Hypothalamus (tissue), 51 donors: ENCODE measurements at regions not wholly inside any gene's neighbourhood (a gene's known extent, or its start where the extent isn't known, plus 50 kb on each side); places are given as distances from the start of the nearest gene placed in this dataset.
"Not testable (repeated sequence)": the region's sequence is repeated elsewhere in the genome, so short reads cannot be mapped to it uniquely, and the experiment has no call there.

Source experiments
- DNase-seq, 51 donors: peaks; one replicate each; lab custom pipeline; 2025; lab: John Stamatoyannopoulos, UW

DNA sequence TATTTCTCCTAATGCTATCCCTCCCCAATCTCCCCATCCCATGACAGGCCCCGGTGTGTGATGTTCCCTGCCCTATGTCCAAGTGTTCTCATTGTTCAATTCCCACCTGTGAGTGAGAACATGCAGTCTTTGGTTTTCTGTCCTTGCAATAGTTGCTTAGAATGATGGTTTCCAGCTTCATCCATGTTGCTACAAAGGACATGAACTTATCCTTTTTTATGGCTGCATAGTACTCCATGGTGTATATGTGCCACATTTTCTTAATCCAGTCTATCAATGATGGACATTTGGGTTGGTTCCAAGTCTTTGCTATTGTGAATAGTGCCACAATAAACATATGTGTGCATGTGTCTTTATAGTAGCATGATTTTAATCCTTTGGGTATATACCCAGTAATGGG is 51.3 kb upstream of the RIOK2 start:
- DNase-seq, result not testable (repeated sequence)

DNA sequence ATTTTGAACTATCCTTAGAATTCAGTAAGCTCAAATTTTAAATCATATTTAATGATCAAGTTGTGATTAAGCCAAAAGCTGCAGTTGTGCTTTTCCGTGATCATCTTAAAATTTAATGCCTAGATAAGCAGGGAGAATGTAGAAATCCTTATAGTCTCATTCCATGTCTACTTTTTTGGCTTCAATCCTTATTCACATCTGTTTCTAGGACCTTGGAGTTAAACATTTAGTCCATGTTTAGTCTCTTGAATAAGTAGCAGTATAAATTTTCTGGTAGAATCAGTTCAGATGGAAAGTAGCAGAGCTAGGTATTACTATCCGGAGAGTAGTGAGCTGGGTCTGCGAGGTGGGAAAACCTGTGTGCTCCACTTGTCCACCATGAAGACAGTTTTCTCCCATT is 59.3 kb upstream of the RIOK2 start:
- DNase-seq, result no peak

DNA sequence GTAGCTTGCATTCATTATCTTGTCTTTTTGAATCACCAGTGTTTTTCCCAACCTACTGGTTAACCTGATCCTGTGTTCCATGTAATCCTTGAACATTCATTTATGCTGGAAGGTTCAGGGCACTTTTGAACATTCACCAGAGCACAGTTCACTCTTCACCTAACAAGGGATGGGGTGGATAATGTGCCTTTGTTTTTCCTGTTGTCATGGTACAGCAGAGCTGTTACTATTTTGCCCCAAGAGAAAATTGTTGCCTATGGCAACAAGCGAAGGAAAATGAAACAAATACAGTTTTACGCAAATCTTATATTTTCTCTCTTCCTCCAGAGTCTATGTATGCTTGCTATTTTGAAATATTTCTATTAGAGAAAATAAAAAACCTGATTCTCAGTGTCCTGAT is 60.3 kb upstream of the RIOK2 start:
- peak in 1 of 51 donors; percentile 6 for DNase-seq

DNA sequence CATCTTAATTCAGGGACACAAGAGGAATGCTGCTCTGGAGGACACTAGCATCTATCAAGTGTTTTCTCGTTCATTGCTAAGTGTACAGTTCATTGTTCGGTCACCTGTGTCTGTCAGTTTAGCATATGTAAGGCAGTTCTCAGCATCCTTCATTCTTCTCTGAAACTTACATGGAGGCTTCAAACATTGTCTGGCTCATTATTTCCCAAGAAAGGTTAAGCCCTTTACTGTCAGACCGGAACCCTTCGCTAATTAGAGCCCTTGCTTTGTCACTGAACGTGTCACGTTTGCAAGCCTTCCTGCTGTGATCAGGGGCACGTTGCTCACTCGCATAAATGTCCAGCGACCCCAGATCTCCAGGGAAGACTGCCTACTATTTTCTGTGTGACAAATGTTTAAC is 62.3 kb upstream of the RIOK2 start:
- no peak for DNase-seq

DNA sequence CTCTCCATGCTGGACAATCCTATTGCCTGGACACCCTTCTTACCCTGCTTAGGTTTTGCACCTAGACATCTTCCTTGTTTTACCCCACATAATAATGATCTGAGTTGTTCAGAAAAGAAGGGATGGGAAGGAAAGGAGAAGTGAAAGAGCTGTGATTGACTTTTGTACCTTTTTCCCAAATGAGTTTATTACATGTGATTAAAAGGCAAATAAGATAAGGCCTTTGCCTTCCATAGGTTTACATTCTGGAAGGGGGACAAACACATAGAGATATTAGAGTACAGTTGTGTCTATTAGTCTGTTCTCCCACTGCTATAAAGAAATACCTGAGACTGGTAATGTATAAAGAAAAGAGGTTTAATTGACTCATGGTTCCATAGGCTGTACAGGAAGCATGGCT is 67.1 kb upstream of the RIOK2 start:
- DNase-seq, result no peak

DNA sequence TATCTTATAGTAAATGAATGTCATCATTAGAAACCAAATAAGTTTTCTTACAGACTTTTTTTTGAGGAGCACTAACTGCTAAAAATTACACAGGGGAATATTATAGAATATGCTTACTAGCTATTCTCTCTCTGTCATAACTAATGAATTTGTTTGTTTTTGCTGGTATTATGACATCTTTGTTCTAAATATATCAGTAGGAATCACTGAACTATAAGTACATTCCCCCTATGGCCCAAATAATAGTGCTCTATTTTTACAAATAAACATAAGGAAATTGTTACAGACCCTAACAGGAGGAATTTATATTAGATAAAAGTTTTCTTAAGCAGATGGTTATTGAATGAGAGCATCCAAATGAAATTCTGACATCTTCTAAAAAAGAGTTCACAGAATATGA is 83.0 kb upstream of the RIOK2 start:
- no peak for DNase-seq

DNA sequence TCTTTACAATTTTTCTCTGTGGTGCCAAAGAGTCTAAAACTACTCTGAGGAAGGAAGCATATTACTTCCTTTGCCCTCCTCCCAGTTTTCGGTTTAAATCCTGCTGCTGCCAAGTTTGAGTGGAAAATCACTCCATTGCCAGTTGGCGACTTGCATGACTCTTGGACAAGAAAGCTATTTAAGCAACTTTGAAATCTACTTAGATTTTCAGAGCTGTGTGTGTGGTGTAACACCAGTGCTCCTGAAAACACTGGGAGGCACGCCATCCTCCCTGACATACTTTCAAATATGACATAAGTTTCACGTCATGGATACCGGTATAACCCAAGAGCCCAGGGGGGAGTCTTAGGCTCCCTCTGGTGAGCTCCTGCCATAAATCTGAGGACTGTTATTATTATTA is 83.5 kb upstream of the RIOK2 start:
- DNase-seq, result peak in 20 of 51 donors; percentile 1 to 67 (median 17)

DNA sequence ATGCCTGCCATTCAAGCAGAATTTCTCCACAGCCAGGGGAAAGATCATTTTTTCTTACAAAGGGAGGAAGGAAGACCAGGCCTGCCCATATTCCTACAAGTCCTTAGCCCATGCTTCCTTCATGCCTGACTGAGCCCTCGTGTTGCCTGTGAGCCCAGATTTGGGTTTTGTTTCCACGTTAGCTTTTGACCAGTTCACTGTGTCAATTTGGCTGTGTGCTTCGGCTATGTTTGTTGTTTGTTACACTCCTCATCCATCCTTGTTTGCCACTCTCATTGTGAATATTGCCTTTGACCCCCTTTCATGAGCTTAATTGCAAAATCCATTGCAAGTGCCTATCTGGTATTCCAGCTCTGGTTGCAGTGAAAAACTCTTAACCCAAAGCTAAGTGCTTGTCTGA is 84.7 kb upstream of the RIOK2 start:
- DNase-seq, result peak in 2 of 51 donors; percentile 1 to 2

DNA sequence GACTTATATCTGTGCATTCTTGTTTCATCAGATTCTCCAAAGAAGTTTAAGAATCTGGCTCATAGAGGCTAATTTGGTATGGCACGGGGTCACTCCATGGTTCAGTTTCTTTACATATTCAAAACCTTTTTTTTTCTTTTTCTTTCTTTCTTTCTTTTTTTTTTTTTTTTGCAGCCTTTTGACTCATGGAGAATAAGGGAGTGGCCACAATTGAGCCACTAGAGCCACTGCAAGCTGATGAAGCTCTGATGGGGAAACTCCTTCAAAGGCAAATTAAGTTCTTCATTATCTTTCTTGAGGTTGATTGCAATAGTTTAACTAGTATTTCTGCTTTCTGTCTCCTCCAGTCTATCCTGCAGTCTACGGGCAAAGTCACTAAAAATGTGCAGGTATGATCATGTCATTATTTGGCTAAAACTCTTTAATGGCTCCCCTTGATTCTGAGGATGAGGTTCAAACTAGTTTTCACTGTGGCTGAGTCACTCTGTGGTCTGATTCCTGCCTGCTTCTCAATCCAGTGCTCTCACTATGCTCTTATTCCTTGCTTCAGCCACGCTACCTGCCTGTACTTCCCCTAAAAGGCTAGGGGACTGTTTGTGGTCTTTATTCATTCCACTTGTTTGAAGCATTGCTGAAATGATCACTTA is 93.5 kb upstream of the RIOK2 start:
- DNase-seq, result no peak

DNA sequence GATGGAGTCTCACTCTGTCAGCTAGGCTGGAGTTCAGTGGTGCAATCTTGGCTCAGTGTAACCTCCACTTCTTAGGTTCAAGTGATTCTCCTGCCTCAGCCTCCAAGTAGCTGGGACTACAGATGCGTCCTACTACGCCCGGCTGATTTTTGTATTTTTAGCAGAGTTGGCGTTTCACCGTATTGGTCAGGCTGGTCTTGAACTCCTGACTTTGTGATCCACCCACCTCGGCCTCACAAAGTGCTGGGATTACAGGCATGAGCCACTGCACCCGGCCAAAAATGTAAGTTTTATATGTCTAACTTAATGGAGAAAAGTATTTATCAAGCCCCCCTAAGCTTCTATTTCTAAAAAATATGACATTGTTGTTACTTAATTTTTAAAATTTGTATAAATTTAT is 98.2 kb upstream of the RIOK2 start:
- DNase-seq, result no peak

DNA sequence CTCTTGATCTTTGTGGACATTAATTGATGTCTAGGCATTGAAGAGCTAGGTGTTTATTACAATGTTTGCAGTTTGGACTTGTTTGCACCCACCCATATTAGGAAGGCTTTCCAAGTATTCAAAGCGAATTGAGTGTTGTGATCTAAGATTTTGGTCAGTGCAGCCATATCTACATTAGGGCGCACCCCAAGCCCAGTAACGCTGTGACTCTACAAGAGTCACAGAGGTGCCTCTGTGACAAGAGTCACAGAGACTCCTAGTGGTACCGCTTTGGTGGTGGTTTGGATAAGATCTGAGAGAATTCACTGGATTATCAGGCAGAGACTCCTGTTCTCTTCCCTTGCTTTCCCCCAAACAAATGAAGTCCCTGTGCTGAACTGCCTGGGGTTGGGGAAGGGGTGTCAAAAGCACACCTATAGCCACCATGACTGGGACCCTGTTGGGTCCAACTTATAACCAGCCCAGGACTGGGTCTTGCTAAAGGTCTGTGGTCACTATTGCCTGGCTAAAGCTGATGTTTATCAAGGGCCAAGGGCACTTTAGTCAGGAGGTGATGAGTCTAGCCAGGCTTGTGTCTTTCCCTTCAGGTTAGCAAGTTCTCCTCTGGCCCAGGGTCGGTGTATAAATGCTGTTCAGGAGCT is 114.1 kb upstream of the RIOK2 start:
- peak in 13 of 51 donors; percentile 0 to 15 (median 7) for DNase-seq

DNA sequence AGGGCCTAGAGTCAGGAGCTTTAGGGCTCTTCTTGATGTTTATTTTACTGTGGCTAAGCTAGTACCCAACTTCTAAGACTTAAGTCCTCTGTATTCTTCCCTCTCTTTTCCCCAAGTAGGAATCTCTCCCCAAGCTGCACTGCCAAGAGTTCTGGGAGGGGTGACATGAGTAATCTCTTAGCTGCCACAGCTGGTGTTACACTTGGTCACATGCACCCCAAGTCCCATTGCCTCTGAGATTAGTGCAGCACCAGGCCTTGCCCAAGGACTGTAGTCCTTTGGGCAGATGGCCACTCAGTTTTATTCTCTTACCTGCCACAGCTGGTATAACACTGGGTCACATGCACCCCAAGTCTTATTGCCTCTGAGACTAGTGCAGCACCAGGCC is 114.7 kb upstream of the RIOK2 start:
- no peak for DNase-seq

DNA sequence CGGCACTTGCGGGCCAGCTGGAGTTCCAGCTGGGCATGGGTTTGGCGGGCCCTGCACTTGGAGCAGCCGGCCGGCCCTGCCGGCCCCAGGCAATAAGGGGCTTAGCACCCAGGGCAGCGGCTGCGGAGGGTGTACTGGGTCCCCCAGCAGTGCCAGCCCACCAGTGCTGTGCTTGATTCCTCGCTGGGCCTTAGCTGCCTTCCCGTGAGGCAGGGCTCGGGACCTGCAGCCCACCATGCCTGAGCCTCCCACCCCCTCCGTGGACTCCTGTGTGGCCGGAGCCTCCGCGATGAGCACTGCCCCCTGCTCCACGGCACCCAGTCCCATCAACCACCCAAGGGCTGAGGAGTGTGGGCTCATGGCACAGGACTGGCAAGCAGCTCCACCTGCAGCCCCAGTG is 118.1 kb upstream of the RIOK2 start:
- DNase-seq, result not testable (repeated sequence)

DNA sequence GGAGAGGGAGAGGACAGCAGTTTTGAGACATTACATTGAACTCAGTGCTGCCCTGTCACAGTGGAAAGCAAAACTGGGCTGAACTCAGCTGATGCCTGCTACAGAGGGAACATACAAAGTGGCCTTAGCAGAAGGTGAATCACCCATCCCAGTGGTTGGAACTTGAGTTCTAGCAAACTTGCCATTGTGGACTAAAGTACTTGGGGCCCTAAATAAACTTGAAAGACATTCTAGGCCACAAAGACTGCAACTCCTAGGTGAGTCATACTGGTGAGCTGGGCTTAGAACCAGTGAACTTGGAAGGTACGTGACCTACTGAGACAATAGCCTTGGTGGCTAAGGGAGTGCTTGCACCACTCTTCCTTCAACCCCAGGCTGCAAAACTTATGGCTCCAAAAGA is 155.7 kb upstream of the RIOK2 start:
- no peak for DNase-seq

DNA sequence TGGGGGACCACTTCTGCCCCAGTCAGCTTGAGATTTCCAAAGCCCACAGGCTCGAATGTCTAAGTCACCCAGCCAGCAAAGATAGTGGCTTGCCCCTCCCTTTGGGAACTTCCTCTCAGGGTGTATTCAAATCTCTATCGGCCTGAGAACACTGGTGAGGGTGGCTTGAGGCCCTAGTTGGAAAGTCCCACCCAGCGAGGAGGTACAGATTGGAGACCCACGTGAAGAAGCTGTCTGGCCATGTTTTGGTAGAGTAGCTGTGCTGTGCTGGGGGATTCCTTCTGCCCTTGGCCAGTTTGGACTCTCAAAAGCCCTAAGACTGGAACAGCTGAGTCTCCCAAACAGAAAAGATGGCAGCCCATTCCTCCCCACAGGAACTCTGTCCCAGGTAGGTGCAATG is 172.7 kb upstream of the RIOK2 start:
- no peak for DNase-seq

DNA sequence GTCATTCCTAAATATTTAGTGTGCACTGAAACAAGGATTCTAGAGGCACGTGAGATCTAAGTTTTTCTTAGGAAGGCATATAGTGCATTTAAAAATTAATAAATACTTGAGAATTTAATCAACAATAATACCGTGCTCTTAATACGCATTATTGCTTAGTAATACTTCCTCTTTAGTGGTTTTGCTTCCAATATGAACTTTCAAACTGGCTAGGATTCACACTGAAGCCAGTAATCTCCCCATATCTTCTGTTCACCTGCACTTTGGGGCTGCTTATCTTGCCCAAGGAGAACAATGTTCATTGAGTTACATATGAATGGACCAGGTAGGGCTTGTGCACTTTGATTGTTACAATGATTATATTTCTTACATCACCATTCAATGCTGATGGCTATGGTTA is 180.5 kb upstream of the RIOK2 start:
- no peak for DNase-seq

DNA sequence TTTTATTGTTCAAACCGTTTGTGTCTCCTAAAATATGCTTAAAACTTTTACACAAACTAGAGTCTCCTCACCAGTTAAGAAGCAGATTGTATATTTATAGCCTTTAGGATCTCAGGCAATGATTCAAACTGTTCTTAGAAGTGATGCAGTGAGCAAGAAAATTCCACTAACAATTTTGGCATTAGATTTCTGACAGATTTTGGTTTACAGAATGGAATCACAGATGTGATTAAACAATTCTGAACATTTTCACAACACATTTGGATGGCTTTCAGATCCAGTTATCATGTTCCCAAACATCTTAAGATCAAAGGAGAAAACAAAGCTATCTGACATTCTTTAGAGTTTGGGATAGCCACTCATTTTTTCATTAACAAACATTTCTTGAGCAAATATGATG is 181.7 kb upstream of the RIOK2 start:
- DNase-seq, result no peak

DNA sequence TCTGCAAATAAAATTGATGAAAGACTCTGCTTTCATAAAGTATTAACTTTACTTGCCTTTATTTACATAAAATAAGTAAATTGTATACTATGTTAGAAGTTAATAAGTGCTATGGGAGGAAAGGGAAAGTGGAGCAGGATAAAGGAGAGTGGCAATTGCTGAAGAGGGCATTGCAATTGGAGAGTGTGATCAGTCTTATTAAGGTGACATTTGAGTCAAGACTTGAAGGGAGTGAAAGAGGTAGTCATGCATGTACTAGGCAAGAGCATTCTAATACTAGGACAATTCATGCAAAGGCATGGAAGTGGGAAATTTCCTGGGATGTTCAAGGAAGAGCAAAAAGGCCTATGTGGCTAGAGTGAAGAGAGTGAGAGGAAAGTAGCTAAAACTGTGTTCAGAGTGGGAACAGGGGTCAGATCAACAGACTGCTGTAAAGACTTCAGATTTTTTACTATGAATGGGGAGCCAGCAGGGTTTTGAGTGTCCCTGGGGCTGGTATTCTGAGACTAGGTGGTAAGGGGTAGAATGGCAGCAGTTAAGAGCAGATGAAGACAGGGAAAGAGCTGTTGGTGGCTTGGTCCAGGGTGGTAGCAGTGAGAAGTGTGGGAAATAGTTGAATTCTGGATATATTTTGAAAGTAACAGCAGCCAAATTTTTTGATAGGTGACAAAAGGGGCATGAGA is 182.3 kb upstream of the RIOK2 start:
- DNase-seq, result no peak

DNA sequence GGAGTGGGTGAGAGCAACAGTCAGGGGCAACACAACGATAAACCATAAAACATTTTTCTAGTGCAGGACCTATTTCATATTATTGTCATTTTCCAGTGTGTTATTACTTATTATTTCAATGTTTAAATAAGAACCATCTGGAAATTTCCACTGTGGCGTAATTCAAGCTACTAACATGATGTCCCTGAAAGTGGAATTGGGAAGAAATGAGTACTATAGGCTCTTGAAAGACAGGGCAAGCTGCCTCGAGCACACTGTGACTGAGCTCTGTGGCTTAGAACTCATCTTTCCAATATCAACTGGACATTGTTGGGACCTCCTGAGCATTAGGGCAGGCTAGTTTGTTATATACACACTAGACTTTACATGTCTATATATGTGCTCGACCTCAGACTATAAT is 182.9 kb upstream of the RIOK2 start:
- no peak for DNase-seq

DNA sequence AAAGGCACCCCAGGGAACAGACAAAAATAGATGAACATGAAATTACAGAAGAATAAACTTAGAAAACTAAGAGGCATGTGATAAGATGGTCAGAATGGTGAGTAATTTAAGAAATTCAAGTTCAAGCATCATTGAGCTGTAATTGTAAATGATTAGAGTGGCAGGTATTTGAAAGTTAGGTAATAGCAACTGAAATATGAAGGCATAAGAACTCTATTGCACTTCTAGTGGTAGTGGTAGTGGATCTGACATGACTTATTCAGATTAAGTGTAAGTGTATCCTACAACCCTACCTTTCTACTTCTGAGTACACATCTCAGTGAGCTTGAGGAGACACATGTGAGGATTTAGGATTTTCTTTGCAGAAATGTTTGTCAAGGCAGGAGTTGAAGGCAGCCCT is 192.9 kb upstream of the RIOK2 start:
- DNase-seq, result no peak

DNA sequence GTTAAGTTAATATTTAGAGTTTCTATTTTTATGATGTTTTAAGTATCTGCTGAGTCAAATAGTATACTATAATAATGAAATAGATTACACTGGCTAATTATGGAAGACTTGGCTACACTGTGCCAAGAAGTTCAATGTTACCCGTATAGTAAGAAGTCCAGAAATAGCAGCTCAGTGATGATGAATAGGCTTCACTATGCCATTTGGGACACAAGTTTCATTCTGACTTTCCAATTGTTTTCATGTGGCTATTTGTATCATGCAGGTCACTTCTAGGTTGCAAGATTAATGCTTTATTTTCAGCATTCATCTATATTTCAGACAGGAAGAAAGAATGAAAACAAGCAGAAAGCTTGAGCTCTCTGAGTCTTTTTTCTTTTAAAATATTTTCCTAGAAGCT is 194.5 kb upstream of the RIOK2 start:
- no peak for DNase-seq

DNA sequence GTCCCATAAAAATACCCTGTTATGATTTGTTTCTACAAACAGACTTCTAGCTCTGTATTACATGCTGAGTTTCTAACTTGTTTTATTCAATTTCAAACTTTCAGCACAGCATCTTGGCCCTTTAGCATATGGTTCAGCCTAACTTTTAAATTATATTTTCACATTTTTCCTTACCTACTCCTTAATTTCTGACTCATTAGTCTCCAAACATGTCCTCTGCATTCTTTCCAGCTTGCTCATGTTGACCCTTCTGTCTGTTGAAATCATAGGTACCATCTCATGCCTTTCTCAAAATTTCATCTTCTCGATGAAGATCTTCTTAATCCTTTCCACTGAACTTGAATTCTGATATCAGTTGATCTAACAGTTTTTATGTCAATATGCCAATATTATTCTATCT is 200.9 kb upstream of the RIOK2 start:
- no peak for DNase-seq
